GM23248 (cell line): ENCODE measurements at regions not wholly inside any gene's neighbourhood (a gene's known extent, or its start where the extent isn't known, plus 50 kb on each side); places are given as distances from the start of the nearest gene placed in this dataset.
"Not testable (repeated sequence)": the region's sequence is repeated elsewhere in the genome, so short reads cannot be mapped to it uniquely, and the experiment has no call there.

Experiments used
- EZH2 ChIP-seq: fragments of 200-600 bp; sonication (generic); IDR thresholded peaks from 2 replicates; pipeline ENCODE4 v1.6.1; 2018; ENCODE audit warnings: antibody characterized with exemption, mild to moderate bottlenecking; ENCODE audit not compliant: insufficient read depth, poor library complexity, severe bottlenecking
- EZH2phosphoT487 ChIP-seq: fragments of 200-600 bp; sonication (generic); IDR thresholded peaks from 2 replicates; pipeline ENCODE4 v1.6.1; 2018; ENCODE audit warnings: antibody characterized with exemption, moderate library complexity, mild to moderate bottlenecking, low read depth; ENCODE audit not compliant: insufficient read depth

DNA sequence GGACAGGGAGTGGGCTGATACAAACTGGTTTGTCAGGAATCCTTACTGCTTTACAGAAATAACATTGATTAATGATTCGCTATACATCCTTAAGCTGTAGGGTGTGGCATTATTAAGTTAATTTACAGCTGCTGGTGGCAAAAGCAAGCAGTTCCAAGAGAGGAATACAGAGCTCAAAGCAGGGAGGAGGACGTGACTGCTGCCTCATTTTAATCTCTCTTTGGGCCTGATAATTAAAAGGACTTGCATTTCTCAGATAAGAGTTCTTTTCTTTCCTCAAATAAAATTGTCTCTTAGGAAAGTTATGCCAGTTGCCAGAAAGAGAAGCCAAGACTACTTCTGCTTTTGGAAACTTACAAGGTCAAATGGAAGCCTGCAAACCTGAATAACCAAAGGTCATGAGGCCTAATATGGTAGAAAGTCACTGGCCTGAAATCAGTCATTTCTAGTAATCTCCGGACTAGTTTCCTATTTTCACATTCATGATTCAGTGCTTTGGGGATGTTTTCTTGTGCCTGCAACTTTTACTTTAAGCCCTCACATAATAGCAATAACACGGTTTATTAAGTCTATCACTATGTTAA, 426.2 kb upstream of the SPATA31A3 start:
- TF ChIP-seq EZH2phosphoT487, EZH2: not testable (repeated sequence)
